Neural cell (in vitro differentiated cells): ENCODE measurements at regions not wholly inside any gene's neighbourhood (a gene's known extent, or its start where the extent isn't known, plus 50 kb on each side); places are given as distances from the start of the nearest gene placed in this dataset.

Source experiments
- H2AFZ ChIP-seq: fragments of 200-600, 300-800 bp; sonication (generic), shearing (Covaris generic); 2 replicates; pipeline ENCODE4 v1.6.0; 2014; ENCODE audit warnings: low read depth, mild to moderate bottlenecking, antibody characterized with exemption, low read length, moderate library complexity
- H3F3A ChIP-seq: fragments of 200-600 bp; shearing (Covaris generic); 2 replicates; pipeline ENCODE4 v1.6.1; 2016; ENCODE audit warnings: mild to moderate bottlenecking, moderate library complexity, mixed read lengths, antibody characterized with exemption, low read length; ENCODE audit not compliant: insufficient read depth, poor library complexity, severe bottlenecking
- H3K27ac ChIP-seq: fragments of 200-600, 300-800 bp; sonication (generic), shearing (Covaris generic); 2 replicates; pipeline ENCODE4 v1.5.1; 2014; ENCODE audit warnings: mild to moderate bottlenecking, low read length, moderate library complexity
- H3K27me3 ChIP-seq: fragments of 300-800, 200-600 bp; sonication (generic), shearing (Covaris generic); 2 replicates; pipeline ENCODE4 v1.6.0; 2014; ENCODE audit warnings: mild to moderate bottlenecking, low read depth, low read length, moderate library complexity; ENCODE audit not compliant: insufficient read depth
- H3K36me3 ChIP-seq: fragments of 300-800, 200-600 bp; sonication (generic), shearing (Covaris generic); 2 replicates; pipeline ENCODE4 v1.5.1; 2014; ENCODE audit warnings: mild to moderate bottlenecking, antibody characterized with exemption, low read length, moderate library complexity; ENCODE audit not compliant: insufficient read depth
- H3K4me2 ChIP-seq: fragments of 300-800, 200-600 bp; sonication (generic), shearing (Covaris generic); 2 replicates; pipeline ENCODE4 v1.6.0; 2014; ENCODE audit warnings: mild to moderate bottlenecking, low read length
- H3K4me3 ChIP-seq: fragments of 300-800, 200-600 bp; sonication (generic), shearing (Covaris generic); 2 replicates; pipeline ENCODE4 v1.5.1; 2014; ENCODE audit warnings: mild to moderate bottlenecking, low read length, moderate library complexity
- H3K79me2 ChIP-seq: fragments of 200-600 bp; shearing (Covaris generic); replicated peaks from 2 replicates; pipeline ENCODE4 v1.6.0; 2014; ENCODE audit warnings: mild to moderate bottlenecking, low read length, moderate library complexity; ENCODE audit not compliant: insufficient read depth
- H3K9ac ChIP-seq: fragments of 300-800, 200-600 bp; sonication (generic), shearing (Covaris generic); 2 replicates; pipeline ENCODE4 v1.6.1; 2016; ENCODE audit warnings: mild to moderate bottlenecking, low read length, mixed read lengths
- H3K9me2 ChIP-seq: fragments of 200-600 bp; shearing (Covaris generic); 2 replicates; pipeline ENCODE4 v1.6.1; 2016; ENCODE audit warnings: mild to moderate bottlenecking, low read length, mixed read lengths; ENCODE audit not compliant: insufficient read depth
- H3K9me3 ChIP-seq: fragments of 200-600, 300-800 bp; sonication (generic), shearing (Covaris generic); 2 replicates; pipeline ENCODE4 v1.6.1; 2016; ENCODE audit warnings: mild to moderate bottlenecking, mixed run types, low read length, moderate library complexity, mixed read lengths
- H4K20me1 ChIP-seq: fragments of 200-600 bp; shearing (Covaris generic); 2 replicates; pipeline ENCODE4 v1.6.1; 2016; ENCODE audit warnings: mild to moderate bottlenecking, mixed run types; ENCODE audit not compliant: insufficient read depth
- CTCF ChIP-seq: fragments of 450-650 bp; IDR thresholded peaks from 2 replicates; pipeline ENCODE4 v1.5.1; 2014; ENCODE audit warnings: antibody characterized with exemption, mild to moderate bottlenecking, moderate library complexity; ENCODE audit not compliant: poor library complexity, severe bottlenecking
- EP300 ChIP-seq: fragments of 450-650 bp; conservative IDR thresholded peaks from 2 replicates; pipeline ENCODE4 v1.6.1; 2014; ENCODE audit warnings: antibody characterized with exemption, mild to moderate bottlenecking, moderate library complexity; ENCODE audit not compliant: poor library complexity, severe bottlenecking
- EZH2 ChIP-seq: fragments of 200-600, 300-800 bp; shearing (Covaris generic), sonication (generic); IDR thresholded peaks from 2 replicates; pipeline ENCODE4 v1.6.1; 2014; ENCODE audit warnings: antibody characterized with exemption, low read length, borderline replicate concordance, mild to moderate bottlenecking; ENCODE audit not compliant: insufficient read depth, poor library complexity, severe bottlenecking
- MXI1 ChIP-seq: fragments of 450-650 bp; conservative IDR thresholded peaks from 2 replicates; pipeline ENCODE4 v1.6.1; 2014; ENCODE audit warnings: antibody characterized with exemption, mild to moderate bottlenecking; ENCODE audit not compliant: poor library complexity, severe bottlenecking
- POLR2AphosphoS5 ChIP-seq: IDR thresholded peaks from 2 replicates; pipeline ENCODE4 v1.6.1; 2012
- RAD21 ChIP-seq: fragments of 450-650 bp; conservative IDR thresholded peaks from 2 replicates; pipeline ENCODE4 v1.6.1; 2014; ENCODE audit warnings: antibody characterized with exemption, mild to moderate bottlenecking, moderate library complexity
- REST ChIP-seq: IDR thresholded peaks from 2 replicates; pipeline ENCODE4 v1.6.1; 2012; ENCODE audit warnings: borderline replicate concordance
- SMC3 ChIP-seq: fragments of 450-650 bp; conservative IDR thresholded peaks from 2 replicates; pipeline ENCODE4 v1.6.1; 2014; ENCODE audit warnings: antibody characterized with exemption, mild to moderate bottlenecking, moderate library complexity; ENCODE audit not compliant: poor library complexity
- TAF1 ChIP-seq: IDR thresholded peaks from 2 replicates; pipeline ENCODE4 v1.6.1; 2012; ENCODE audit warnings: low read depth

- TF ChIP-seq POLR2AphosphoS5: no peak
- TF ChIP-seq SMC3: no peak
- TF ChIP-seq MXI1: no peak
- no peak for TF ChIP-seq CTCF
- TF ChIP-seq EP300: no peak
- TF ChIP-seq TAF1: no peak
- no peak for TF ChIP-seq EZH2
- TF ChIP-seq RAD21: no peak
- no peak for TF ChIP-seq REST
- no peak overlapping the region for H3K27ac ChIP-seq
- H3K9ac ChIP-seq: no peak overlapping the region
- H4K20me1 ChIP-seq: no peaks in the 10 kb centered on the region
- H3K9me3 ChIP-seq: no peaks in the 10 kb centered on the region
- H3F3A ChIP-seq: no peaks in the 10 kb centered on the region
- no peak overlapping the region for H3K4me3 ChIP-seq
- no peak overlapping the region for H3K4me2 ChIP-seq
- H2AFZ ChIP-seq: no peak overlapping the region
- no peaks in the 10 kb centered on the region for H3K27me3 ChIP-seq
- H3K9me2 ChIP-seq: no peaks in the 10 kb centered on the region
- H3K36me3 ChIP-seq: no peaks in the 10 kb centered on the region
- no peaks in the 10 kb centered on the region for H3K79me2 ChIP-seq
These were observed 847.1 kb downstream of the KCNT2 start for GRCh38 chr1:195761104-195761503.

- no peak overlapping the region for H3K27ac ChIP-seq
- H2AFZ ChIP-seq: no peak overlapping the region
- H3K9me3 ChIP-seq: no peaks in the 10 kb centered on the region
- H3K9me2 ChIP-seq: no peaks in the 10 kb centered on the region
- H3F3A ChIP-seq: no peaks in the 10 kb centered on the region
- no peak overlapping the region for H3K4me2 ChIP-seq
- H3K4me3 ChIP-seq: no peak overlapping the region
- no peaks in the 10 kb centered on the region for H3K36me3 ChIP-seq
- H4K20me1 ChIP-seq: no peaks in the 10 kb centered on the region
- no peak overlapping the region for H3K9ac ChIP-seq
- TF ChIP-seq REST (no peak), TAF1 (no peak), RAD21 (no peak), POLR2AphosphoS5 (no peak), CTCF (no peak), MXI1 (no peak), EZH2 (no peak), EP300 (no peak)
- no peaks in the 10 kb centered on the region for H3K79me2 ChIP-seq
- H3K27me3 ChIP-seq: no peaks in the 10 kb centered on the region
These were observed 852.1 kb downstream of the KCNT2 start for GRCh38 chr1:195756109-195756508.
